ENCODE measurements at regions not wholly inside any gene's neighbourhood (a gene's known extent, or its start where the extent isn't known, plus 50 kb on each side); places are given as distances from the start of the nearest gene placed in this dataset.

DNA sequence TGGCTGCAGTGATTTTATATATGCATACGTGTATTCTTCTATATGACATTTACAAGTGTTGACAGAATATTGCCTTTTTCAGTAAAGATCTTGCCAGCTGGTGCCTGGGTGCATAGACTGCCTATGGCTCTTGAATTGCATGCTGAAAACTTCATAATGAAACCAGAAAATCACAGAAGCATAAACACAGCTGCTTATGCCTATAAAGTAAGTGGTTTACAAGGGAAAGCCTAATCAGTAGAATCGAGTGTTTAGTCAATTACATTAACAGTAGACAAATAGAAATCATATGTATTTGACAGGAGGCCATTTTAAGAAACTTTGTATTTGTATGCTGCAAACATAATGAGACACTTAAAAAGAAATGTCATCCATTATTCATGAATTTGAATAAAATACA lies 82.5 kb downstream of the TMEM168 start:
- Histone ChIP-seq H3K4me2 (ENCODE audit: low read length) (no peak overlapping the region), H3K27ac (ENCODE audit: low read length) (no peak overlapping the region), H3K9ac (ENCODE audit: low read length) (no peak overlapping the region), H3K9me2 (ENCODE audit: insufficient read depth, low read length) (no peaks in the 10 kb centered on the region), H3K4me3 (ENCODE audit: low read length) (no peak overlapping the region), H2AFZ (ENCODE audit: low read depth, low read length) (no peak overlapping the region), H3K79me2 (replicated peaks; ENCODE audit: insufficient read depth, low read length) (no peaks in the 10 kb centered on the region), H3K9me3 (ENCODE audit: low read length) (no peaks in the 10 kb centered on the region), H4K20me1 (ENCODE audit: insufficient read depth) (no peaks in the 10 kb centered on the region), H3K36me3 (ENCODE audit: insufficient read depth, low read length) (no peaks in the 10 kb centered on the region), H3K27me3 (ENCODE audit: insufficient read depth, low read depth, low read length) (no peaks in the 10 kb centered on the region), H3F3A (ENCODE audit: insufficient read depth, low read length, poor library complexity, severe bottlenecking) (no peaks in the 10 kb centered on the region)
- TF ChIP-seq, protein P1, sequence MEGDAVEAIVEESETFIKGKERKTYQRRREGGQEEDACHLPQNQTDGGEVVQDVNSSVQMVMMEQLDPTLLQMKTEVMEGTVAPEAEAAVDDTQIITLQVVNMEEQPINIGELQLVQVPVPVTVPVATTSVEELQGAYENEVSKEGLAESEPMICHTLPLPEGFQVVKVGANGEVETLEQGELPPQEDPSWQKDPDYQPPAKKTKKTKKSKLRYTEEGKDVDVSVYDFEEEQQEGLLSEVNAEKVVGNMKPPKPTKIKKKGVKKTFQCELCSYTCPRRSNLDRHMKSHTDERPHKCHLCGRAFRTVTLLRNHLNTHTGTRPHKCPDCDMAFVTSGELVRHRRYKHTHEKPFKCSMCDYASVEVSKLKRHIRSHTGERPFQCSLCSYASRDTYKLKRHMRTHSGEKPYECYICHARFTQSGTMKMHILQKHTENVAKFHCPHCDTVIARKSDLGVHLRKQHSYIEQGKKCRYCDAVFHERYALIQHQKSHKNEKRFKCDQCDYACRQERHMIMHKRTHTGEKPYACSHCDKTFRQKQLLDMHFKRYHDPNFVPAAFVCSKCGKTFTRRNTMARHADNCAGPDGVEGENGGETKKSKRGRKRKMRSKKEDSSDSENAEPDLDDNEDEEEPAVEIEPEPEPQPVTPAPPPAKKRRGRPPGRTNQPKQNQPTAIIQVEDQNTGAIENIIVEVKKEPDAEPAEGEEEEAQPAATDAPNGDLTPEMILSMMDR (IDR thresholded peaks at IDR 0.05; ENCODE audit: poor library complexity, severe bottlenecking) = no peak
- TF ChIP-seq POLR2AphosphoS5 (IDR thresholded peaks at IDR 0.05) (no peak), EZH2 (IDR thresholded peaks at IDR 0.05; ENCODE audit: borderline replicate concordance, insufficient read depth, low read length, poor library complexity, severe bottlenecking) (no peak), EP300 (conservative IDR thresholded peaks at IDR 0.05; ENCODE audit: poor library complexity, severe bottlenecking) (no peak), RAD21 (conservative IDR thresholded peaks at IDR 0.05) (no peak), TAF1 (IDR thresholded peaks at IDR 0.05; ENCODE audit: low read depth) (no peak)
- TF ChIP-seq, protein P2, sequence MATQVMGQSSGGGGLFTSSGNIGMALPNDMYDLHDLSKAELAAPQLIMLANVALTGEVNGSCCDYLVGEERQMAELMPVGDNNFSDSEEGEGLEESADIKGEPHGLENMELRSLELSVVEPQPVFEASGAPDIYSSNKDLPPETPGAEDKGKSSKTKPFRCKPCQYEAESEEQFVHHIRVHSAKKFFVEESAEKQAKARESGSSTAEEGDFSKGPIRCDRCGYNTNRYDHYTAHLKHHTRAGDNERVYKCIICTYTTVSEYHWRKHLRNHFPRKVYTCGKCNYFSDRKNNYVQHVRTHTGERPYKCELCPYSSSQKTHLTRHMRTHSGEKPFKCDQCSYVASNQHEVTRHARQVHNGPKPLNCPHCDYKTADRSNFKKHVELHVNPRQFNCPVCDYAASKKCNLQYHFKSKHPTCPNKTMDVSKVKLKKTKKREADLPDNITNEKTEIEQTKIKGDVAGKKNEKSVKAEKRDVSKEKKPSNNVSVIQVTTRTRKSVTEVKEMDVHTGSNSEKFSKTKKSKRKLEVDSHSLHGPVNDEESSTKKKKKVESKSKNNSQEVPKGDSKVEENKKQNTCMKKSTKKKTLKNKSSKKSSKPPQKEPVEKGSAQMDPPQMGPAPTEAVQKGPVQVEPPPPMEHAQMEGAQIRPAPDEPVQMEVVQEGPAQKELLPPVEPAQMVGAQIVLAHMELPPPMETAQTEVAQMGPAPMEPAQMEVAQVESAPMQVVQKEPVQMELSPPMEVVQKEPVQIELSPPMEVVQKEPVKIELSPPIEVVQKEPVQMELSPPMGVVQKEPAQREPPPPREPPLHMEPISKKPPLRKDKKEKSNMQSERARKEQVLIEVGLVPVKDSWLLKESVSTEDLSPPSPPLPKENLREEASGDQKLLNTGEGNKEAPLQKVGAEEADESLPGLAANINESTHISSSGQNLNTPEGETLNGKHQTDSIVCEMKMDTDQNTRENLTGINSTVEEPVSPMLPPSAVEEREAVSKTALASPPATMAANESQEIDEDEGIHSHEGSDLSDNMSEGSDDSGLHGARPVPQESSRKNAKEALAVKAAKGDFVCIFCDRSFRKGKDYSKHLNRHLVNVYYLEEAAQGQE (IDR thresholded peaks at IDR 0.05; ENCODE audit: borderline replicate concordance) = no peak

DNA sequence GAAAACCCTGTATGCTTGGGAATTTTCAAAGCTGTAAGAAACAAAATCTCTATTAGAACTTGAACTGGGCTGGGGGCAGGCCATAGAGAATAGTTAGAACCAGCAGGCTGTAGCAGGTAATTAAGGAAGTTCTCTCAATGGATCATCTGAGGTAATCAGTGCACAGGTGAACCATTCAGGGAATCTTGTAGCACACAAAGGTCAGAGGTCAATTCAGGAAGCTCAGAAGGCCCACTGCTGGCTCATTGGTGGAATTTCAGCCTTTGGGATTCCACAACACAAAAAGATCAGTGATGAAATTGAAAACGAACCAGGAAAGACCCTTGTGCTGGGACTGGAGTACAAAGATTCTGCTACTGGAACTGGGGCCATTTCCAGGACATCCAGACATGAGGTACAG lies 82.0 kb downstream of the TMEM168 start:
- Histone ChIP-seq H3K9me3 (ENCODE audit: low read length) (no peaks in the 10 kb centered on the region), H3K79me2 (replicated peaks; ENCODE audit: insufficient read depth, low read length) (no peaks in the 10 kb centered on the region), H3F3A (ENCODE audit: insufficient read depth, low read length, poor library complexity, severe bottlenecking) (peaks cover 1% of the 10 kb centered on the region), H3K27me3 (ENCODE audit: insufficient read depth, low read depth, low read length) (no peaks in the 10 kb centered on the region), H3K4me3 (ENCODE audit: low read length) (no peak overlapping the region), H3K9me2 (ENCODE audit: insufficient read depth, low read length) (no peaks in the 10 kb centered on the region), H3K27ac (ENCODE audit: low read length) (no peak overlapping the region), H3K9ac (ENCODE audit: low read length) (no peak overlapping the region), H4K20me1 (ENCODE audit: insufficient read depth) (no peaks in the 10 kb centered on the region), H3K36me3 (ENCODE audit: insufficient read depth, low read length) (no peaks in the 10 kb centered on the region), H2AFZ (ENCODE audit: low read depth, low read length) (no peak overlapping the region), H3K4me2 (ENCODE audit: low read length) (no peak overlapping the region)
- TF ChIP-seq, protein P1 (IDR thresholded peaks at IDR 0.05; ENCODE audit: poor library complexity, severe bottlenecking) = no peak
- TF ChIP-seq EZH2 (IDR thresholded peaks at IDR 0.05; ENCODE audit: borderline replicate concordance, insufficient read depth, low read length, poor library complexity, severe bottlenecking) (no peak), MXI1 (conservative IDR thresholded peaks at IDR 0.05; ENCODE audit: poor library complexity, severe bottlenecking) (no peak), POLR2AphosphoS5 (IDR thresholded peaks at IDR 0.05) (no peak), RAD21 (conservative IDR thresholded peaks at IDR 0.05) (no peak), EP300 (conservative IDR thresholded peaks at IDR 0.05; ENCODE audit: poor library complexity, severe bottlenecking) (no peak), TAF1 (IDR thresholded peaks at IDR 0.05; ENCODE audit: low read depth) (no peak), SMC3 (conservative IDR thresholded peaks at IDR 0.05; ENCODE audit: poor library complexity) (no peak)
- TF ChIP-seq, protein P2 (IDR thresholded peaks at IDR 0.05; ENCODE audit: borderline replicate concordance) = no peak
